H1 (cell line): ENCODE measurements at regions not wholly inside any gene's neighbourhood (a gene's known extent, or its start where the extent isn't known, plus 50 kb on each side); places are given as distances from the start of the nearest gene placed in this dataset.

Experiments
- CTCF ChIA-PET: fragments of 300-600 bp; sonication (Branson Sonifier 250); formaldehyde crosslinking; loops from one replicate; lab custom pipeline; 2021; ENCODE audit not compliant: partially characterized antibody; lab: Charles Lee
- POLR2A ChIA-PET: fragments of 300-600 bp; sonication (Branson Sonifier 250); formaldehyde crosslinking; loops from one replicate; lab custom pipeline; 2021; ENCODE audit warnings: inconsistent platforms; ENCODE audit not compliant: partially characterized antibody; lab: Charles Lee
- DNase-seq, 2 experiments: peaks; one replicate each; pipeline versions ENCODE4 v3.0.0 to v3.0.0-alpha.2; 2010 to 2022; ENCODE audit warnings: low spot score in 2 of 2, low read depth in 1 of 2, mixed read lengths in 1 of 2
- FAIRE-seq: peaks from 2 replicates; lab custom pipeline; 2011; peaks lifted over from hg19 to GRCh38; lab: Jason Lieb, UNC
- H2AFZ ChIP-seq: 2 replicates; pipeline ENCODE4 v1.8.1; 2012; ENCODE audit warnings: low read length, inconsistent platforms
- H2AK5ac ChIP-seq: 2 replicates; pipeline ENCODE4 v1.6.1; 2013; ENCODE audit warnings: low read depth, low read length
- H2BK120ac ChIP-seq: replicated peaks from 2 replicates; pipeline ENCODE3; 2013; ENCODE audit warnings: low read depth, low read length, inconsistent platforms
- H2BK12ac ChIP-seq: 2 replicates; pipeline ENCODE4 v1.6.1; 2013; ENCODE audit warnings: low read depth, low read length
- H2BK15ac ChIP-seq: 2 replicates; pipeline ENCODE4 v1.6.1; 2013; ENCODE audit warnings: low read length
- H2BK20ac ChIP-seq: 2 replicates; pipeline ENCODE4 v1.6.1; 2013; ENCODE audit warnings: low read length
- H2BK5ac ChIP-seq: 2 replicates; pipeline ENCODE4 v1.6.1; 2013; ENCODE audit warnings: low read depth, low read length
- H3K14ac ChIP-seq: 2 replicates; pipeline ENCODE4 v1.6.1; 2013; ENCODE audit warnings: inconsistent platforms; ENCODE audit not compliant: insufficient read length
- H3K18ac ChIP-seq: 2 replicates; pipeline ENCODE4 v1.6.1; 2013; ENCODE audit warnings: low read length; ENCODE audit errors: extremely low read depth
- H3K23ac ChIP-seq: 2 replicates; pipeline ENCODE4 v1.6.1; 2013; ENCODE audit warnings: inconsistent platforms; ENCODE audit not compliant: insufficient read length
- H3K23me2 ChIP-seq: 2 replicates; pipeline ENCODE4 v1.6.1; 2013; ENCODE audit warnings: low read depth, low read length
- H3K27ac ChIP-seq: 2 replicates; pipeline ENCODE4 v1.6.1; 2011; ENCODE audit warnings: low read depth, low read length, inconsistent platforms
- H3K27me3 ChIP-seq, 4 experiments: replicated peaks in 1 of 4; 1 replicate in 1 of 4; 2 replicates in 3 of 4; pipeline versions ENCODE4 v1.6.1 to v1.8.1; 2011 to 2013; ENCODE audit warnings: low read length in 3 of 4, mild to moderate bottlenecking in 3 of 4, inconsistent platforms in 2 of 4, mixed read lengths in 2 of 4, moderate library complexity in 1 of 4; ENCODE audit not compliant: control insufficient read depth in 3 of 4, insufficient read depth in 3 of 4; ENCODE audit errors: extremely low read depth in 1 of 4
- H3K36me3 ChIP-seq, 4 experiments: 2 replicates each; pipeline versions ENCODE4 v1.6.1 to v1.8.1; 2011 to 2013; ENCODE audit warnings: mild to moderate bottlenecking in 4 of 4, low read length in 3 of 4, moderate library complexity in 2 of 4, control low read depth in 1 of 4, inconsistent platforms in 1 of 4; ENCODE audit not compliant: insufficient read depth in 4 of 4, control insufficient read depth in 2 of 4
- H3K4ac ChIP-seq: replicated peaks from 2 replicates; pipeline ENCODE3; 2013; ENCODE audit warnings: low read length, low read depth, mixed read lengths, inconsistent platforms; ENCODE audit not compliant: insufficient read length
- H3K4me1 ChIP-seq, 4 experiments: replicated peaks in 1 of 4; 1 replicate in 1 of 4; 2 replicates in 3 of 4; pipeline versions ENCODE4 v1.6.1 to v1.8.1; 2011 to 2013; ENCODE audit warnings: low read length in 3 of 4, inconsistent platforms in 2 of 4, mixed read lengths in 1 of 4; ENCODE audit not compliant: insufficient read depth in 4 of 4, control insufficient read depth in 3 of 4
- H3K4me2 ChIP-seq, 2 experiments: 2 replicates each; pipeline versions ENCODE4 v1.6.1 to v1.8.1; 2011 to 2013; ENCODE audit warnings: low read depth in 2 of 2, low read length in 2 of 2, control low read depth in 1 of 2, inconsistent platforms in 1 of 2, mild to moderate bottlenecking in 1 of 2; ENCODE audit not compliant: insufficient read depth in 1 of 2
- H3K4me3 ChIP-seq, 4 experiments: fragments of 200-600, 300-600 bp in 1 of 4; sonication (generic), shearing (Covaris generic), sonication (Bioruptor Twin) in 1 of 4; 2 replicates each; pipeline versions ENCODE4 v1.5.1 to v1.8.1; 2011 to 2016; ENCODE audit warnings: low read length in 4 of 4, low read depth in 3 of 4, control low read depth in 2 of 4, inconsistent platforms in 2 of 4, mild to moderate bottlenecking in 2 of 4, mixed read lengths in 1 of 4, moderate library complexity in 1 of 4; ENCODE audit not compliant: insufficient read depth in 2 of 4; ENCODE audit errors: extremely low read depth in 1 of 4
- H3K56ac ChIP-seq: replicated peaks from 2 replicates; pipeline ENCODE3; 2013; ENCODE audit warnings: low read depth, mild to moderate bottlenecking, mixed read lengths, low read length, inconsistent platforms; ENCODE audit not compliant: insufficient read length
- H3K79me1 ChIP-seq: 2 replicates; pipeline ENCODE4 v1.6.1; 2013; ENCODE audit warnings: low read depth, low read length, control low read depth
- H3K79me2 ChIP-seq, 2 experiments: 2 replicates each; pipeline versions ENCODE4 v1.6.1 to v1.8.1; 2012 to 2013; ENCODE audit warnings: low read length in 2 of 2, mild to moderate bottlenecking in 2 of 2, inconsistent platforms in 1 of 2; ENCODE audit not compliant: insufficient read depth in 2 of 2, control insufficient read depth in 1 of 2
- H3K9ac ChIP-seq, 4 experiments: replicated peaks in 1 of 4; 1 replicate in 1 of 4; 2 replicates in 3 of 4; pipeline versions ENCODE4 v1.6.1 to v1.8.1; 2011 to 2013; ENCODE audit warnings: low read depth in 3 of 4, low read length in 3 of 4, control low read depth in 2 of 4, mild to moderate bottlenecking in 2 of 4, moderate library complexity in 2 of 4, inconsistent platforms in 1 of 4; ENCODE audit errors: extremely low read depth in 1 of 4
- H3K9me3 ChIP-seq, 2 experiments: 2 replicates each; pipeline versions ENCODE4 v1.6.1 to v1.8.1; 2012 to 2013; ENCODE audit warnings: mild to moderate bottlenecking in 2 of 2, moderate library complexity in 2 of 2, control low read depth in 1 of 2, inconsistent platforms in 1 of 2, low read depth in 1 of 2, low read length in 1 of 2, mixed read lengths in 1 of 2; ENCODE audit not compliant: insufficient read depth in 2 of 2
- H4K20me1 ChIP-seq, 2 experiments: replicated peaks in 1 of 2; 2 replicates each; pipeline versions ENCODE3 to v1.8.1; 2011 to 2013; ENCODE audit warnings: inconsistent platforms in 2 of 2, low read length in 2 of 2, mild to moderate bottlenecking in 1 of 2; ENCODE audit not compliant: insufficient read depth in 2 of 2, control insufficient read depth in 1 of 2
- H4K5ac ChIP-seq: 2 replicates; pipeline ENCODE4 v1.6.1; 2013; ENCODE audit warnings: low read length, low read depth, mixed read lengths, inconsistent platforms; ENCODE audit not compliant: insufficient read length
- H4K8ac ChIP-seq: 2 replicates; pipeline ENCODE4 v1.8.0; 2013; ENCODE audit warnings: mild to moderate bottlenecking, moderate library complexity, low read length, inconsistent platforms; ENCODE audit not compliant: insufficient read depth; ENCODE audit errors: extremely low read depth
- H4K91ac ChIP-seq: replicated peaks from 2 replicates; pipeline ENCODE3; 2013; ENCODE audit warnings: low read length, mixed read lengths, inconsistent platforms; ENCODE audit not compliant: insufficient read length
- BCL11A ChIP-seq, 2 experiments: IDR thresholded peaks; one replicate each; pipeline ENCODE4 v1.6.1; 2011; ENCODE audit warnings: low read depth in 2 of 2, low read length in 2 of 2, mild to moderate bottlenecking in 2 of 2
- CBX8 ChIP-seq: fragments of 300-800, 300-1000 bp; sonication (generic); IDR thresholded peaks from 2 replicates; pipeline ENCODE4 v1.7.1; 2016; ENCODE audit warnings: low read depth, low read length, borderline replicate concordance
- JUND ChIP-seq: IDR thresholded peaks from 2 replicates; pipeline ENCODE4 v1.6.1; 2011; ENCODE audit warnings: mild to moderate bottlenecking, improper control_type of control experiment, low read length
- KDM1A ChIP-seq: fragments of 200-600, 300-600 bp; sonication (generic); IDR thresholded peaks from 2 replicates; pipeline ENCODE4 v1.7.1; 2016; ENCODE audit warnings: mild to moderate bottlenecking, low read length, borderline replicate concordance
- MAFK ChIP-seq: IDR thresholded peaks from 2 replicates; pipeline ENCODE4 v1.6.1; 2012; ENCODE audit warnings: low read depth, mild to moderate bottlenecking, improper control_type of control experiment, low read length
- NRF1 ChIP-seq: IDR thresholded peaks from 2 replicates; pipeline ENCODE4 v1.6.1; 2011; ENCODE audit warnings: mild to moderate bottlenecking, low read depth, low read length, improper control_type of control experiment
- RFX5 ChIP-seq: IDR thresholded peaks from 2 replicates; pipeline ENCODE4 v1.6.1; 2011; ENCODE audit warnings: low read depth, low read length, improper control_type of control experiment, borderline replicate concordance
- TBP ChIP-seq: IDR thresholded peaks from 2 replicates; pipeline ENCODE4 v1.6.1; 2011; ENCODE audit warnings: low read depth, low read length, improper control_type of control experiment
- WGBS, 2 experiments: shearing (Covaris generic) in 1 of 2; methylation state at CpG; one replicate each; pipeline versions ENCODE4 v1.1.6 to v1.1.7; 2013 to 2015; ENCODE audit warnings: low lambda C conversion rate in 2 of 2, mixed read lengths in 2 of 2, inconsistent platforms in 1 of 2, low coverage in 1 of 2, missing lambda C conversion rate in 1 of 2; ENCODE audit not compliant: insufficient replicate concordance in 2 of 2, insufficient coverage in 1 of 2, insufficient read length in 1 of 2; ENCODE audit errors: extremely low coverage in 1 of 2, missing lambda C conversion rate in 1 of 2; 5-methylcytosine and 5-hydroxymethylcytosine counted together
- TF ChIP-seq, protein P1 (sequence below): IDR thresholded peaks from 2 replicates; pipeline ENCODE4 v1.6.1; 2011; ENCODE audit warnings: low read length, improper control_type of control experiment

DNA sequence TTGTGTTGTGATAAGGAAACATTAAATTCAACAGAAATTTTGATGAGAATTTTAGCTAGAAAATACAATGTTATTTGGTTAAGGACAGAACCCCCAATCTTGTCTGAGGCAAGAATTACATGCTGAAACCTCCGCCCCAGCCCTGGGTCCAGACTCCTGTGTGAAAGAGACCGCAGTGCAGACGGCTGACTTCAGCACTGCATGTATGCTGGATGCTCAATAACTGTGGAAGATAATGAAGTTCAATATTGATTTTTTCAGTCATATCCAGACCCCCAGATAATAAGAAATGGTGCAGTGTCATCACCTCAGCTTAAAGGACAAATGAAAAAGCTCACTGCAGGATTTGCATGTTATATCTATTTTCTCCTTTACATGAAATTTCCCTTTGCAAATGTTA lies 188.3 kb upstream of the CNTN4 start:
- DNase-seq, result no peak
- H3K79me2 ChIP-seq, result no peaks in the 10 kb centered on the region
- no peaks in the 10 kb centered on the region for H3K4me1 ChIP-seq
- WGBS, 2 experiments, result 100% methylated on average over 3 of the region's 3 CpGs; no CpG with 5 or more reads in 1 of the 2 experiments
- TF ChIP-seq, protein P1, sequence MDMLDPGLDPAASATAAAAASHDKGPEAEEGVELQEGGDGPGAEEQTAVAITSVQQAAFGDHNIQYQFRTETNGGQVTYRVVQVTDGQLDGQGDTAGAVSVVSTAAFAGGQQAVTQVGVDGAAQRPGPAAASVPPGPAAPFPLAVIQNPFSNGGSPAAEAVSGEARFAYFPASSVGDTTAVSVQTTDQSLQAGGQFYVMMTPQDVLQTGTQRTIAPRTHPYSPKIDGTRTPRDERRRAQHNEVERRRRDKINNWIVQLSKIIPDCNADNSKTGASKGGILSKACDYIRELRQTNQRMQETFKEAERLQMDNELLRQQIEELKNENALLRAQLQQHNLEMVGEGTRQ, result no peak
- TF ChIP-seq RFX5, result no peak
- no peak for TF ChIP-seq NRF1
- TF ChIP-seq MAFK, result no peak
- TF ChIP-seq KDM1A, result no peak
- no peak for TF ChIP-seq TBP
- TF ChIP-seq CBX8, result no peak
- no peak for TF ChIP-seq BCL11A (IDR thresholded peaks at IDR 0.05; ENCODE audit: low read depth in 2 of 2, low read length in 2 of 2)
- TF ChIP-seq JUND, result no peak
- FAIRE-seq, result no peak
- H3K14ac ChIP-seq, result no peak overlapping the region
- no peak overlapping the region for H2BK15ac ChIP-seq
- no peak overlapping the region for H2BK5ac ChIP-seq
- H4K8ac ChIP-seq, result no peak overlapping the region
- H2AFZ ChIP-seq, result no peak overlapping the region
- no peak overlapping the region for H2AK5ac ChIP-seq
- H4K91ac ChIP-seq, result no peak overlapping the region
- H3K79me1 ChIP-seq, result no peaks in the 10 kb centered on the region
- H4K20me1 ChIP-seq, result no peaks in the 10 kb centered on the region
- CTCF ChIA-PET, result no interaction called here
- H3K36me3 ChIP-seq, result no peaks in the 10 kb centered on the region
- H2BK120ac ChIP-seq, result no peak overlapping the region
- no peak overlapping the region for H3K18ac ChIP-seq
- H3K23ac ChIP-seq, result no peak overlapping the region
- H3K56ac ChIP-seq, result no peak overlapping the region
- no peak overlapping the region for H3K4ac ChIP-seq
- no peak overlapping the region for H3K27ac ChIP-seq
- H3K23me2 ChIP-seq, result no peaks in the 10 kb centered on the region
- no peak overlapping the region for H3K4me3 ChIP-seq
- H3K9me3 ChIP-seq, result no peaks in the 10 kb centered on the region
- no peak overlapping the region for H2BK12ac ChIP-seq
- H2BK20ac ChIP-seq, result no peak overlapping the region
- POLR2A ChIA-PET, result no interaction called here
- H3K9ac ChIP-seq, result no peak overlapping the region
- H3K4me2 ChIP-seq, result no peak overlapping the region
- H4K5ac ChIP-seq, result no peak overlapping the region
- no peaks in the 10 kb centered on the region for H3K27me3 ChIP-seq
